ENCODE measurements at regions not wholly inside any gene's neighbourhood (a gene's known extent, or its start where the extent isn't known, plus 50 kb on each side); places are given as distances from the start of the nearest gene placed in this dataset.

- DNase-seq (ENCODE audit: extremely low read depth in 1 of 4, low spot score in 3 of 4), result no peak
- no peaks in the 10 kb centered on the region for H4K20me1 ChIP-seq (replicated peaks; ENCODE audit: control insufficient read depth, insufficient read depth, low read length)
- no peaks in the 10 kb centered on the region; the same call in 1 of the 2 replicates for H3K9me3 ChIP-seq (replicated peaks; ENCODE audit: control insufficient read depth, insufficient read depth, low read depth, low read length)
- ATAC-seq, result no peak
- H3K36me3 ChIP-seq (ENCODE audit: control insufficient read depth, insufficient read depth, low read length), result no peaks in the 10 kb centered on the region
- no peaks in the 10 kb centered on the region for H3K9me1 ChIP-seq (ENCODE audit: control insufficient read depth, insufficient read depth, low read length)
- H3K4me3 ChIP-seq, result no peak overlapping the region
- no TSS peak for BruUV-seq (replicated peaks)
- ChIA-PET CTCF (ENCODE audit: low intra/inter-chr PET ratio) (no interaction called here), POLR2A (no interaction called here)
- no peak overlapping the region for H3K27ac ChIP-seq (ENCODE audit: extremely low read depth, low read depth, low read length)
- no peak overlapping the region for H3K9ac ChIP-seq (ENCODE audit: insufficient read depth in 1 of 2, low read depth in 2 of 2, low read length in 2 of 2)
- 0% methylated on average over 1 of the region's 1 CpG for WGBS (ENCODE audit: insufficient coverage, low coverage, missing lambda C conversion rate)
- H3K4me2 ChIP-seq (ENCODE audit: insufficient read depth, low read length), result no peak overlapping the region
- no peaks in the 10 kb centered on the region for H3K4me1 ChIP-seq (replicated peaks in 1 of 2; ENCODE audit: control insufficient read depth in 2 of 2, insufficient read depth in 2 of 2, low read length in 2 of 2)
- in situ Hi-C loops (cut with MboI) (no loop called here), intact Hi-C loops (cut with micrococcal nuclease) (no loop called here)
- no peak overlapping the region for H2AFZ ChIP-seq (ENCODE audit: low read depth, low read length)
- FAIRE-seq, result no peak
- no peak for TF ChIP-seq SP2 (IDR thresholded peaks at IDR 0.05; ENCODE audit: extremely low read depth, low read depth, low read length, poor library complexity, severe bottlenecking)
- no peak for TF ChIP-seq ZNF318 (IDR thresholded peaks at IDR 0.05; ENCODE audit: borderline replicate concordance in 1 of 2, low read depth in 1 of 2)
- TF ChIP-seq GATA2 (CRISPR knock-in tag; IDR thresholded peaks at IDR 0.05), result no peak
- TF ChIP-seq NFXL1 (CRISPR knock-in tag; IDR thresholded peaks at IDR 0.05), result no peak
- TF ChIP-seq LARP7 (IDR thresholded peaks at IDR 0.05), result no peak
- TF ChIP-seq TARDBP (IDR thresholded peaks at IDR 0.05), result no peak
- H3K79me2 ChIP-seq (ENCODE audit: control insufficient read depth, insufficient read depth, low read length), result no peaks in the 10 kb centered on the region
- no peaks in the 10 kb centered on the region for H3K27me3 ChIP-seq (ENCODE audit: control insufficient read depth in 2 of 2, insufficient read depth in 2 of 2, low read length in 2 of 2)
These were observed 193.0 kb upstream of the PBX1 start for GRCh38 chr1:164366014-164366413.

Measured in K562 (cell line).